ENCODE measurements at regions not wholly inside any gene's neighbourhood (a gene's known extent, or its start where the extent isn't known, plus 50 kb on each side); places are given as distances from the start of the nearest gene placed in this dataset.

GRCh38 chr12:123078531-123079155 is 72.2 kb downstream of the PITPNM2 start:
- Mint-ChIP-seq H3K9me3 (ENCODE audit: unreplicated experiment) (no peaks in the 10 kb centered on the region), H3K27me3 (ENCODE audit: low read depth, unreplicated experiment) (peaks cover 2% of the 10 kb centered on the region), H3K36me3 (ENCODE audit: low read depth, unreplicated experiment) (peaks cover 4% of the 10 kb centered on the region), H3K4me1 (ENCODE audit: low read depth, unreplicated experiment) (peaks cover 21% of the 10 kb centered on the region), H3K4me3 (ENCODE audit: unreplicated experiment) (no peak overlapping the region), H3K27ac (ENCODE audit: unreplicated experiment) (no peak overlapping the region)
- H3K79me2 ChIP-seq (ENCODE audit: insufficient read depth, low read length): no peaks in the 10 kb centered on the region
- H3K4me1 ChIP-seq (ENCODE audit: insufficient read depth, low read length): peaks cover 11% of the 10 kb centered on the region
- FAIRE-seq: no peak
- H3K27ac ChIP-seq (ENCODE audit: low read depth, low read length): no peak overlapping the region
- H3K9ac ChIP-seq (ENCODE audit: low read length): no peak overlapping the region
- H3K27me3 ChIP-seq (ENCODE audit: insufficient read depth, low read length): peaks cover 9% of the 10 kb centered on the region
- H4K20me1 ChIP-seq (ENCODE audit: insufficient read depth, low read length): peaks cover 63% of the 10 kb centered on the region
- H3K9me3 ChIP-seq (ENCODE audit: insufficient read depth, low read depth, low read length): no peaks in the 10 kb centered on the region
- no peak overlapping the region for H2AFZ ChIP-seq (ENCODE audit: low read depth, low read length)
- no peak for DNase-seq (ENCODE audit: low read depth)
- H3K4me3 ChIP-seq (ENCODE audit: insufficient read depth, low read depth, low read length): no peak overlapping the region
- TF ChIP-seq CTCF (IDR thresholded peaks at IDR 0.05; ENCODE audit: insufficient read depth, low read depth, low read length): no peak
- no peak for TF ChIP-seq EZH2 (IDR thresholded peaks at IDR 0.05; ENCODE audit: insufficient read depth, low read length)
- H3K36me3 ChIP-seq (ENCODE audit: insufficient read depth, low read length): no peaks in the 10 kb centered on the region
- H3K4me2 ChIP-seq (ENCODE audit: low read length): no peak overlapping the region

- Histone ChIP-seq H3K9ac (ENCODE audit: low read length) (no peak overlapping the region), H3K4me1 (ENCODE audit: insufficient read depth, low read length) (peaks cover 11% of the 10 kb centered on the region), H3K79me2 (ENCODE audit: insufficient read depth, low read length) (no peaks in the 10 kb centered on the region), H3K9me3 (ENCODE audit: insufficient read depth, low read depth, low read length) (no peaks in the 10 kb centered on the region), H3K27me3 (ENCODE audit: insufficient read depth, low read length) (peaks cover 14% of the 10 kb centered on the region), H3K4me2 (ENCODE audit: low read length) (no peak overlapping the region), H3K4me3 (ENCODE audit: insufficient read depth, low read depth, low read length) (no peak overlapping the region), H3K36me3 (ENCODE audit: insufficient read depth, low read length) (no peaks in the 10 kb centered on the region), H2AFZ (ENCODE audit: low read depth, low read length) (no peak overlapping the region), H4K20me1 (ENCODE audit: insufficient read depth, low read length) (peaks cover 62% of the 10 kb centered on the region), H3K27ac (ENCODE audit: low read depth, low read length) (no peak overlapping the region)
- Mint-ChIP-seq H3K27ac (ENCODE audit: unreplicated experiment) (no peak overlapping the region), H3K36me3 (ENCODE audit: low read depth, unreplicated experiment) (peaks cover 4% of the 10 kb centered on the region), H3K9me3 (ENCODE audit: unreplicated experiment) (peaks cover 2% of the 10 kb centered on the region), H3K4me3 (ENCODE audit: unreplicated experiment) (no peak overlapping the region), H3K4me1 (ENCODE audit: low read depth, unreplicated experiment) (peaks cover 20% of the 10 kb centered on the region), H3K27me3 (ENCODE audit: low read depth, unreplicated experiment) (peaks cover 2% of the 10 kb centered on the region)
- no peak for TF ChIP-seq CTCF (IDR thresholded peaks at IDR 0.05; ENCODE audit: insufficient read depth, low read depth, low read length)
- no peak for TF ChIP-seq EZH2 (IDR thresholded peaks at IDR 0.05; ENCODE audit: insufficient read depth, low read length)
- no peak for FAIRE-seq
- no peak for DNase-seq (ENCODE audit: low read depth)
Observed at GRCh38 chr12:123078120-123078465, 72.8 kb downstream of the PITPNM2 start.

GRCh38 chr12:123077298-123078119 is 73.4 kb downstream of the PITPNM2 start:
- H3K36me3 ChIP-seq (ENCODE audit: insufficient read depth, low read length): no peaks in the 10 kb centered on the region
- no peak overlapping the region for H3K4me3 ChIP-seq (ENCODE audit: insufficient read depth, low read depth, low read length)
- peaks cover 11% of the 10 kb centered on the region for H3K4me1 ChIP-seq (ENCODE audit: insufficient read depth, low read length)
- Mint-ChIP-seq H3K9me3 (ENCODE audit: unreplicated experiment) (peaks cover 2% of the 10 kb centered on the region), H3K36me3 (ENCODE audit: low read depth, unreplicated experiment) (peaks cover 4% of the 10 kb centered on the region), H3K4me1 (ENCODE audit: low read depth, unreplicated experiment) (peaks cover 20% of the 10 kb centered on the region), H3K27ac (ENCODE audit: unreplicated experiment) (no peak overlapping the region), H3K4me3 (ENCODE audit: unreplicated experiment) (no peak overlapping the region), H3K27me3 (ENCODE audit: low read depth, unreplicated experiment) (peaks cover 2% of the 10 kb centered on the region)
- H3K79me2 ChIP-seq (ENCODE audit: insufficient read depth, low read length): no peaks in the 10 kb centered on the region
- H3K9me3 ChIP-seq (ENCODE audit: insufficient read depth, low read depth, low read length): no peaks in the 10 kb centered on the region
- no peak overlapping the region for H3K4me2 ChIP-seq (ENCODE audit: low read length)
- no peak overlapping the region for H3K27ac ChIP-seq (ENCODE audit: low read depth, low read length)
- H3K9ac ChIP-seq (ENCODE audit: low read length): no peak overlapping the region
- FAIRE-seq (no peak), DNase-seq (ENCODE audit: low read depth) (no peak)
- TF ChIP-seq EZH2 (IDR thresholded peaks at IDR 0.05; ENCODE audit: insufficient read depth, low read length) (no peak), CTCF (IDR thresholded peaks at IDR 0.05; ENCODE audit: insufficient read depth, low read depth, low read length) (no peak)
- no peak overlapping the region for H2AFZ ChIP-seq (ENCODE audit: low read depth, low read length)
- H3K27me3 ChIP-seq (ENCODE audit: insufficient read depth, low read length): peaks cover 16% of the 10 kb centered on the region
- peaks cover 63% of the 10 kb centered on the region for H4K20me1 ChIP-seq (ENCODE audit: insufficient read depth, low read length)

Measured in astrocyte (in vitro differentiated cells and primary cell).